Omental fat pad (tissue), 3 donors: ENCODE measurements at regions not wholly inside any gene's neighbourhood (a gene's known extent, or its start where the extent isn't known, plus 50 kb on each side); places are given as distances from the start of the nearest gene placed in this dataset.

Source experiments
- ATAC-seq: fragments of 150-250 bp; one replicate; pipeline ENCODE4 v1.9.1; 2016; ENCODE audit warnings: mild to moderate bottlenecking, moderate library complexity; ENCODE audit not compliant: low FRiP score
- DNase-seq: peaks from one replicate; pipeline ENCODE4 v3.0.0-alpha.2; 2019; ENCODE audit warnings: low spot score
- TF ChIP-seq, protein P1 (sequence below), 3 donors: fragments of 450-650 bp; IDR thresholded peaks; one replicate each; pipeline ENCODE4 v1.5.1; 2016 to 2017; ENCODE audit warnings: antibody characterized with exemption in 3 of 3, mild to moderate bottlenecking in 3 of 3, moderate library complexity in 2 of 3

GRCh38 chr1:199394856-199395255 lies 632.7 kb upstream of the NR5A2 start:
- DNase-seq = no peak
- no peak for ATAC-seq
- TF ChIP-seq, protein P1, sequence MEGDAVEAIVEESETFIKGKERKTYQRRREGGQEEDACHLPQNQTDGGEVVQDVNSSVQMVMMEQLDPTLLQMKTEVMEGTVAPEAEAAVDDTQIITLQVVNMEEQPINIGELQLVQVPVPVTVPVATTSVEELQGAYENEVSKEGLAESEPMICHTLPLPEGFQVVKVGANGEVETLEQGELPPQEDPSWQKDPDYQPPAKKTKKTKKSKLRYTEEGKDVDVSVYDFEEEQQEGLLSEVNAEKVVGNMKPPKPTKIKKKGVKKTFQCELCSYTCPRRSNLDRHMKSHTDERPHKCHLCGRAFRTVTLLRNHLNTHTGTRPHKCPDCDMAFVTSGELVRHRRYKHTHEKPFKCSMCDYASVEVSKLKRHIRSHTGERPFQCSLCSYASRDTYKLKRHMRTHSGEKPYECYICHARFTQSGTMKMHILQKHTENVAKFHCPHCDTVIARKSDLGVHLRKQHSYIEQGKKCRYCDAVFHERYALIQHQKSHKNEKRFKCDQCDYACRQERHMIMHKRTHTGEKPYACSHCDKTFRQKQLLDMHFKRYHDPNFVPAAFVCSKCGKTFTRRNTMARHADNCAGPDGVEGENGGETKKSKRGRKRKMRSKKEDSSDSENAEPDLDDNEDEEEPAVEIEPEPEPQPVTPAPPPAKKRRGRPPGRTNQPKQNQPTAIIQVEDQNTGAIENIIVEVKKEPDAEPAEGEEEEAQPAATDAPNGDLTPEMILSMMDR (IDR thresholded peaks at IDR 0.05) = no peak

GRCh38 chr1:199396456-199396855 lies 631.1 kb upstream of the NR5A2 start:
- no peak for DNase-seq
- no peak for ATAC-seq
- TF ChIP-seq, protein P1 (IDR thresholded peaks at IDR 0.05) = no peak

GRCh38 chr1:199399996-199400724 lies 627.4 kb upstream of the NR5A2 start:
- no peak for ATAC-seq
- TF ChIP-seq, protein P1 (IDR thresholded peaks at IDR 0.05) = no peak

DNA sequence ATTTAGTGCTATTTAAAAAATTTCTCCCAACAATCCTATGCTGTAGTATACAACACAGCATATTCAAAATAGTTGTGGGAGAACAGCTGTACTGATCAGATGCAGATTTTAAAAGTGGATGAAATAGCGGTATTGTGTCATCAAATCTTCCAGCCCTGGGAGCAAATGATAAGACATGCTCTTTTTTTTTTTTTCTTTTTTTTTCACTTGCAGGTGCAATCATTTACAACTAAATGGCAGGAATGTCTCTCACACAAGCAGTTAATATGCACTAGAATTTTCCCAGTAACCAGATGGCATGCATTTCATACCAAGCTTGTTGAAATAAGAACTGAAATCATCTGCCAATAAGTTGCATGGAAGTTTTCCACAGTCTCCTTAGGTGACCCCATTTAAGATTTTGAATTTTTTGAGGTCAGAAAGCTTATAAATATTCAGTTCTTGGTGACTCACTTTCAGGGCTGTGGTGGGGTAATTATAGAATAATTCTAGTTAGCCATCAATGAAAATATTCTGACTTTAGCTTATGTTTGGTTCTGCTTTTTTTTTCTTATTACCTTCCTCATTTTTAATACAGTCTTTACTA lies 623.9 kb upstream of the NR5A2 start:
- DNase-seq = no peak
- ATAC-seq = no peak
- TF ChIP-seq, protein P1 (IDR thresholded peaks at IDR 0.05) = no peak

More at GRCh38 chr1:199399996-199400724, 627.4 kb upstream of the NR5A2 start:
- DNase-seq = no peak

GRCh38 chr1:199404191-199404590 lies 623.3 kb upstream of the NR5A2 start:
- TF ChIP-seq, protein P1 (IDR thresholded peaks at IDR 0.05) = no peak
- DNase-seq (no peak), ATAC-seq (no peak)

GRCh38 chr1:199404976-199405375 lies 622.5 kb upstream of the NR5A2 start:
- ATAC-seq = no peak
- DNase-seq = no peak
- TF ChIP-seq, protein P1 (IDR thresholded peaks at IDR 0.05) = no peak
